ENCODE measurements at regions not wholly inside any gene's neighbourhood (a gene's known extent, or its start where the extent isn't known, plus 50 kb on each side); places are given as distances from the start of the nearest gene placed in this dataset.

GRCh38 chr5:61746831-61747575 lies 414.9 kb downstream of the ZSWIM6 start:
- no peak for DNase-seq (ENCODE audit: low spot score in 2 of 2)
- intact Hi-C loops (cut with DNase I; ENCODE audit: low total_unique reads): no loop called here
- WGBS, 2 donors: 75 to 79% methylated on average over 7 of the region's 7 CpGs
- TF ChIP-seq POLR2A (IDR thresholded peaks at IDR 0.05) (no peak), CTCF (IDR thresholded peaks at IDR 0.05) (no peak)
- no peak overlapping the region for H3K4me3 ChIP-seq (ENCODE audit: low read depth, poor library complexity, severe bottlenecking)

DNA sequence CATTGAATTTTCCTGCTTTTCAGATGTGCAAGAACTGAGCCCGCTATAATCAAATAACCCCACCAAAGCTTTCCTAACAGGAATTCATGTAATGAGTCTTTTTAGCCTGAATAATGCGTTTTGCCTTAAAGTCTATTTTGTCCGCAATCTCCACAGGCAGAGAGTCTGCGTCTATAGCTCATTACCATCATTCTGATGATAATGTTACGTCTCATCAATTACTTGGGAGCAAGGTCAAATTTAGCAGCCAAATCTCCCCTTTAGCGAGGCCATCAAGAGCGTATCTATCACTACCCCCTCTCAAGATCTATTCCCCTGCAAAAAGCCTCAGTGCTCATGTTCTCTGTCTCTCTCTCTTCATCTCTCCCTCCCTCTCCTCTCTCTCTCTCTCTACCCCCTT lies 416.1 kb downstream of the ZSWIM6 start:
- TF ChIP-seq POLR2A (IDR thresholded peaks at IDR 0.05): no peak
- no peak for TF ChIP-seq CTCF (IDR thresholded peaks at IDR 0.05)

GRCh38 chr5:61748651-61749050 lies 416.6 kb downstream of the ZSWIM6 start:
- intact Hi-C loops (cut with DNase I; ENCODE audit: low total_unique reads): no loop called here
- H3K4me3 ChIP-seq (ENCODE audit: low read depth, poor library complexity, severe bottlenecking): no peak overlapping the region
- no peak for TF ChIP-seq POLR2A (IDR thresholded peaks at IDR 0.05)
- no peak for TF ChIP-seq CTCF (IDR thresholded peaks at IDR 0.05)
- no peak for DNase-seq (ENCODE audit: low spot score in 2 of 2)
- WGBS, 2 donors: 96 to 98% methylated on average over 1 of the region's 1 CpG

More for the DNA sequence above, 416.1 kb downstream of the ZSWIM6 start:
- WGBS, 2 donors: 97 to 98% methylated on average over 7 of the region's 7 CpGs
- no peak for DNase-seq (ENCODE audit: low spot score in 2 of 2)
- intact Hi-C loops (cut with DNase I; ENCODE audit: low total_unique reads): no loop called here
- no peak overlapping the region for H3K4me3 ChIP-seq (ENCODE audit: low read depth, poor library complexity, severe bottlenecking)

GRCh38 chr5:61752588-61752987 lies 420.5 kb downstream of the ZSWIM6 start:
- no peak for DNase-seq (ENCODE audit: low spot score in 2 of 2)
- intact Hi-C loops (cut with DNase I; ENCODE audit: low total_unique reads): no loop called here
- no peak for TF ChIP-seq CTCF (IDR thresholded peaks at IDR 0.05)
- no peak for TF ChIP-seq POLR2A (IDR thresholded peaks at IDR 0.05)
- no peak overlapping the region for H3K4me3 ChIP-seq (ENCODE audit: low read depth, poor library complexity, severe bottlenecking)

DNA sequence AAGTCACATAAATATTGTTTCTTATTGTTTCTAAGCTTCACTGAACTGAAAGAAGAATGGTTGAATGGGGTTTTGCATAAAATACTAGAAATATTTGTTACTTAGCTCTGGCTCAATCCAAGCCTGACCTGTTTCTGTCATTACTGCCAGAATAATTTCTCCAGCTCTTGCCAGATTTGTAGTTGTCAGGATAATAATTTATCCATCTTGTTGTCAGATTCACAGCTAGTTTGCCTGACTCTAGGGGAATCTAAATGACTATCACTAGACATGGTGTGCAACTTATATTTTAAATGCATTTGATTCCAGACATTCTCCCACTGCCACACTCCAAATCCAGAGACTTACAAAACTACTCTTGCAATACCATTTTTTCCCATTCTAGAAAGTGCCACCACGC lies 422.7 kb downstream of the ZSWIM6 start:
- no peak for DNase-seq (ENCODE audit: low spot score in 2 of 2)
- WGBS, 2 donors: 68 to 79% methylated on average over 1 of the region's 1 CpG
- intact Hi-C loops (cut with DNase I; ENCODE audit: low total_unique reads): no loop called here
- TF ChIP-seq CTCF (IDR thresholded peaks at IDR 0.05) (no peak), POLR2A (IDR thresholded peaks at IDR 0.05) (no peak)
- H3K4me3 ChIP-seq (ENCODE audit: low read depth, poor library complexity, severe bottlenecking): no peak overlapping the region

DNA sequence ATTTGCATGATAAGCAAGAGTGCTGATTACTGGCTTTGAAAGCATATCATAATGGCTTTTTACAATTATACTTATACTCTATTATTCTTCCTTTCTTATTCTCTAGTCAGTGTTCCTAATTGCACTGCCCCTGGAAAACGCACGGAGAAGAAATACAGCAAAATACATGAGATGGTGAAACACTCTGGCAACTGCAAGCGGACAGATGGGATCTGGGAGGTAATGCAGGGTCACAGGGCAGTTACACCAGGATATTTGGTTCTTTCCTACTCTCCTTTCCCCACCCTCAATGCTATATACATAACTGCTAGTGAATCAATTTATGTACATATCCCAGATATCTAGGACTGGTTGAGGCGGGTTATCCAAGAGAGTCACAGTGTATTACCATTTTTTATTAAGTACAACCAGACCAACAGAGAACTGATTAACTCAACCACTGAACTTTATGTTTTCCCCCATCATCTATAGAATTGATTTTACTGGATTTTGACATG lies 423.7 kb downstream of the ZSWIM6 start:
- WGBS, 2 donors: 95% methylated on average over 4 of the region's 4 CpGs

More for the DNA sequence above, 423.7 kb downstream of the ZSWIM6 start:
- intact Hi-C loops (cut with DNase I; ENCODE audit: low total_unique reads): no loop called here
- TF ChIP-seq CTCF (IDR thresholded peaks at IDR 0.05) (no peak), POLR2A (IDR thresholded peaks at IDR 0.05) (no peak)
- no peak for DNase-seq (ENCODE audit: low spot score in 2 of 2)
- no peak overlapping the region for H3K4me3 ChIP-seq (ENCODE audit: low read depth, poor library complexity, severe bottlenecking)

All from lower leg skin (tissue), 4 donors.